H9 (cell line): ENCODE measurements at regions not wholly inside any gene's neighbourhood (a gene's known extent, or its start where the extent isn't known, plus 50 kb on each side); places are given as distances from the start of the nearest gene placed in this dataset.

Source experiments
- DNase-seq: peaks from one replicate; pipeline ENCODE4 v3.0.0-alpha.2; 2017
- H2AFZ ChIP-seq: one replicate; pipeline ENCODE4 v1.6.1; 2013; ENCODE audit warnings: mild to moderate bottlenecking, low read length, control low read depth, moderate library complexity
- H2AK5ac ChIP-seq: 2 replicates; pipeline ENCODE4 v1.6.1; 2013; ENCODE audit warnings: low read length, control low read depth, mixed read lengths; ENCODE audit not compliant: insufficient read length
- H2BK120ac ChIP-seq: one replicate; pipeline ENCODE4 v1.6.1; 2013; ENCODE audit warnings: low read depth, mild to moderate bottlenecking, low read length, control low read depth, inconsistent platforms; ENCODE audit not compliant: poor library complexity, severe bottlenecking
- H2BK12ac ChIP-seq: 2 replicates; pipeline ENCODE4 v1.6.1; 2013; ENCODE audit warnings: low read length, control low read depth, mixed read lengths, low read depth; ENCODE audit not compliant: insufficient read length
- H2BK15ac ChIP-seq: 2 replicates; pipeline ENCODE4 v1.6.1; 2013; ENCODE audit warnings: low read depth, low read length, control low read depth
- H2BK20ac ChIP-seq: one replicate; pipeline ENCODE4 v1.6.1; 2013; ENCODE audit warnings: low read depth, mild to moderate bottlenecking, low read length, control low read depth, inconsistent platforms; ENCODE audit not compliant: poor library complexity, severe bottlenecking
- H2BK5ac ChIP-seq: 2 replicates; pipeline ENCODE4 v1.6.1; 2013; ENCODE audit warnings: low read length, control low read depth, mixed read lengths; ENCODE audit not compliant: insufficient read length
- H3K14ac ChIP-seq: 2 replicates; pipeline ENCODE4 v1.6.1; 2013; ENCODE audit warnings: low read length, control low read depth; ENCODE audit not compliant: insufficient read depth
- H3K18ac ChIP-seq: 2 replicates; pipeline ENCODE4 v1.6.1; 2013; ENCODE audit warnings: low read depth, mild to moderate bottlenecking, mixed read lengths, low read length, control low read depth; ENCODE audit not compliant: insufficient read length
- H3K23ac ChIP-seq: 2 replicates; pipeline ENCODE4 v1.6.1; 2013; ENCODE audit warnings: low read length, control low read depth, mixed read lengths, low read depth; ENCODE audit not compliant: insufficient read length
- H3K23me2 ChIP-seq: 2 replicates; pipeline ENCODE4 v1.6.1; 2013; ENCODE audit warnings: low read depth, mild to moderate bottlenecking, mixed read lengths, low read length, control low read depth; ENCODE audit not compliant: insufficient read length, poor library complexity, severe bottlenecking
- H3K27ac ChIP-seq: 2 replicates; pipeline ENCODE4 v1.5.1; 2013; ENCODE audit warnings: low read length, control low read depth, mixed read lengths, low read depth; ENCODE audit not compliant: insufficient read length
- H3K27me3 ChIP-seq: 2 replicates; pipeline ENCODE4 v1.6.1; 2013; ENCODE audit warnings: low read length, control low read depth, inconsistent platforms; ENCODE audit not compliant: insufficient read depth
- H3K4ac ChIP-seq: 2 replicates; pipeline ENCODE4 v1.6.1; 2013; ENCODE audit warnings: low read depth, mild to moderate bottlenecking, control low read depth, inconsistent platforms, low read length, moderate library complexity
- H3K4me1 ChIP-seq: 2 replicates; pipeline ENCODE4 v1.6.1; 2013; ENCODE audit warnings: low read length, control low read depth, inconsistent platforms; ENCODE audit not compliant: insufficient read depth
- H3K4me2 ChIP-seq: 2 replicates; pipeline ENCODE4 v1.6.1; 2013; ENCODE audit warnings: low read length, control low read depth, mixed read lengths; ENCODE audit not compliant: insufficient read length, insufficient read depth
- H3K56ac ChIP-seq: 2 replicates; pipeline ENCODE4 v1.6.1; 2013; ENCODE audit warnings: low read depth, mild to moderate bottlenecking, mixed read lengths, low read length, control low read depth; ENCODE audit not compliant: insufficient read length
- H3K79me1 ChIP-seq: 2 replicates; pipeline ENCODE4 v1.6.1; 2013; ENCODE audit warnings: low read depth, mild to moderate bottlenecking, moderate library complexity, low read length, control low read depth, inconsistent platforms; ENCODE audit not compliant: insufficient read depth, poor library complexity, severe bottlenecking
- H3K79me2 ChIP-seq: 2 replicates; pipeline ENCODE4 v1.6.1; 2013; ENCODE audit warnings: low read length, control low read depth, inconsistent platforms; ENCODE audit not compliant: insufficient read depth
- H3K9ac ChIP-seq: 2 replicates; pipeline ENCODE4 v1.6.1; 2013; ENCODE audit warnings: low read length, control low read depth, mixed read lengths; ENCODE audit not compliant: insufficient read length; ENCODE audit errors: extremely low read depth
- H3K9me3 ChIP-seq: one replicate; pipeline ENCODE4 v1.6.1; 2013; ENCODE audit warnings: low read depth, low read length, inconsistent platforms; ENCODE audit not compliant: control insufficient read depth
- H3T11ph ChIP-seq: one replicate; pipeline ENCODE4 v1.6.1; 2013; ENCODE audit warnings: mild to moderate bottlenecking, low read length, control low read depth, inconsistent platforms
- H4K20me1 ChIP-seq: one replicate; pipeline ENCODE4 v1.6.1; 2013; ENCODE audit not compliant: control insufficient read depth, insufficient read length, insufficient read depth
- H4K5ac ChIP-seq: 2 replicates; pipeline ENCODE4 v1.6.1; 2013; ENCODE audit warnings: low read depth, mild to moderate bottlenecking, mixed read lengths, low read length, control low read depth; ENCODE audit not compliant: insufficient read length
- H4K8ac ChIP-seq: replicated peaks from 2 replicates; pipeline ENCODE4 v1.6.1; 2013; ENCODE audit warnings: low read length, control low read depth, mixed read lengths, low read depth; ENCODE audit not compliant: insufficient read length
- H4K91ac ChIP-seq: 2 replicates; pipeline ENCODE4 v1.6.1; 2013; ENCODE audit warnings: low read depth, mild to moderate bottlenecking, moderate library complexity, mixed read lengths, low read length, control low read depth; ENCODE audit not compliant: insufficient read length
- H3K27ac Mint-ChIP-seq, 3 experiments: 2 replicates in 2 of 3; 3 replicates in 1 of 3; pipeline ENCODE4 v1.8.0; 2020 to 2021; ENCODE audit warnings: mixed read lengths in 3 of 3, mild to moderate bottlenecking in 1 of 3, moderate library complexity in 1 of 3
- H3K27me3 Mint-ChIP-seq: 2 replicates; pipeline ENCODE4 v1.8.0; 2021; ENCODE audit warnings: low read depth, mild to moderate bottlenecking, moderate library complexity, mixed read lengths
- H3K36me3 Mint-ChIP-seq, 3 experiments: 2 replicates in 2 of 3; 3 replicates in 1 of 3; pipeline ENCODE4 v1.8.0; 2020 to 2021; ENCODE audit warnings: low read depth in 3 of 3, mixed read lengths in 3 of 3; ENCODE audit not compliant: insufficient read depth in 1 of 3
- H3K4me1 Mint-ChIP-seq, 2 experiments: 2 replicates each; pipeline ENCODE4 v1.8.0; 2020; ENCODE audit warnings: mixed read lengths in 2 of 2
- H3K4me3 Mint-ChIP-seq, 2 experiments: 2 replicates in 1 of 2; 3 replicates in 1 of 2; pipeline ENCODE4 v1.8.0; 2020 to 2021; ENCODE audit warnings: mild to moderate bottlenecking in 2 of 2, mixed read lengths in 2 of 2, moderate library complexity in 1 of 2
- H3K9me3 Mint-ChIP-seq, 2 experiments: 2 replicates in 1 of 2; 3 replicates in 1 of 2; pipeline ENCODE4 v1.8.0; 2020; ENCODE audit warnings: mild to moderate bottlenecking in 2 of 2, mixed read lengths in 2 of 2, moderate library complexity in 1 of 2
- CTCF ChIP-seq: fragments of 200-600 bp; sonication (generic); conservative IDR thresholded peaks from 3 replicates; pipeline ENCODE4 v1.8.0; 2021; ENCODE audit warnings: antibody characterized with exemption, mild to moderate bottlenecking

GRCh38 chr5:15248731-15249130 lies 251.2 kb upstream of the FBXL7 start:
- Histone ChIP-seq H2BK20ac (no peak overlapping the region), H3K27me3 (no peaks in the 10 kb centered on the region), H4K5ac (no peak overlapping the region), H3K56ac (no peak overlapping the region), H3K4ac (no peak overlapping the region), H2BK5ac (no peak overlapping the region), H4K8ac (no peak overlapping the region), H3K4me2 (no peak overlapping the region), H2BK15ac (no peak overlapping the region), H3T11ph (no peak overlapping the region), H2AK5ac (no peak overlapping the region), H3K14ac (no peak overlapping the region), H3K9ac (no peak overlapping the region), H3K23ac (no peak overlapping the region), H4K91ac (no peak overlapping the region), H3K79me2 (no peaks in the 10 kb centered on the region), H3K18ac (no peak overlapping the region), H2BK120ac (no peak overlapping the region), H2AFZ (no peak overlapping the region), H3K9me3 (no peaks in the 10 kb centered on the region), H3K27ac (no peak overlapping the region), H3K4me1 (no peaks in the 10 kb centered on the region), H4K20me1 (no peaks in the 10 kb centered on the region), H2BK12ac (no peak overlapping the region), H3K79me1 (no peaks in the 10 kb centered on the region), H3K23me2 (no peaks in the 10 kb centered on the region)
- Mint-ChIP-seq H3K4me1 (no peaks in the 10 kb centered on the region), H3K27ac (no peak overlapping the region), H3K4me3 (no peak overlapping the region), H3K9me3 (peaks cover 6 to 16% of the 10 kb centered on the region in 2 experiments), H3K27me3 (no peaks in the 10 kb centered on the region), H3K36me3 (peaks cover 0 to 9% (median 0%) of the 10 kb centered on the region in 3 experiments; a peak in 3 of 7 replicates)
- no peak for TF ChIP-seq CTCF
- DNase-seq, result no peak
